GM21619 (cell line): ENCODE measurements at regions not wholly inside any gene's neighbourhood (a gene's known extent, or its start where the extent isn't known, plus 50 kb on each side); places are given as distances from the start of the nearest gene placed in this dataset.

Experiments used
- ATAC-seq: cut with Tn5 transposase; IDR thresholded peaks from one replicate; pipeline ENCODE4 v1.9.1; 2021; ENCODE audit not compliant: unreplicated experiment

DNA sequence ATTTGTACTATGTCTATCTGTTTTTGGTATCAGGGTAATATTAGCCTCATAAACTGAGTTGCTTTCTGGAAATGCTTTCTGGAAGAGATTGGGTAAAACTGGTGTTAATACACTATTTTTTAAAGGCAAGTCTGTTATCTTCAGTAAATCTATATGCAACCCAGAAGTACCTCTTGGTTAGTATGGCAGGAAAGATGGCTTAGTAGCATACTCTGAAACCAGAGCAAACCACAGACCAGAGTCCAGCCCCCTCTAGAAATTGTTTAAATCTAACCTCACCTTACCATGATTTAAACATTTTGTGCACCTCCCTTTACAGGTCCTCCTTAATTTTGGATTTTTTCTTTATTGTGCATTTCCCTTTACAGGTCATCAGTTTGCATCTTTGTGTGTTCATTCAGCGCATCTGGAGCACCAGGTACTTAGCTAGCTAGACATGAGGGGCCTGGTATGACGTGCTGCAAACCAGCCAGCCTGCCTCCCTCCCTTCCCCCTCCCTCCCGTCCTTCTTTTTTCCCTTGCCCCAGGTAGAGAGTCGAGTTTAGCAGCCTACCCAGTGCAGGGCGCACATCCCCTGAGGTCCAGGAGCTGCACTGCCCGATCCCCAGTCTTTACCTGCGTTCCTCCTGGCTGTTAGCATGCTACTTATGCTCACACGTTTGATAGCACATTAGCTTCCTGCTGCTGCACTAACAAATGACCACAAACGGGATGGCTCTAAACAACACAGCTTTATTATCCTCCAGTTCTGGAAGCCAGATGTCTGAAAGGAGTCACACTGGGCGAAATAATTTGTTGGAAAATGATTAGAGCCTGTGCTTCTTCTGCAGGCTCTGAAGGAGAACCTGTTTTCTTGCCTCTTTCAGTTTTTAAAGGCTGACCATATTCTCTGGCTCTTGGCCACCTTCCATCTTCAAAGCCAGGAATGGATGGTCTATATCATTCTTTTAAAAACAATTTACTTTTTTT lies 299.9 kb upstream of the HABP2 start:
- no peak for ATAC-seq

DNA sequence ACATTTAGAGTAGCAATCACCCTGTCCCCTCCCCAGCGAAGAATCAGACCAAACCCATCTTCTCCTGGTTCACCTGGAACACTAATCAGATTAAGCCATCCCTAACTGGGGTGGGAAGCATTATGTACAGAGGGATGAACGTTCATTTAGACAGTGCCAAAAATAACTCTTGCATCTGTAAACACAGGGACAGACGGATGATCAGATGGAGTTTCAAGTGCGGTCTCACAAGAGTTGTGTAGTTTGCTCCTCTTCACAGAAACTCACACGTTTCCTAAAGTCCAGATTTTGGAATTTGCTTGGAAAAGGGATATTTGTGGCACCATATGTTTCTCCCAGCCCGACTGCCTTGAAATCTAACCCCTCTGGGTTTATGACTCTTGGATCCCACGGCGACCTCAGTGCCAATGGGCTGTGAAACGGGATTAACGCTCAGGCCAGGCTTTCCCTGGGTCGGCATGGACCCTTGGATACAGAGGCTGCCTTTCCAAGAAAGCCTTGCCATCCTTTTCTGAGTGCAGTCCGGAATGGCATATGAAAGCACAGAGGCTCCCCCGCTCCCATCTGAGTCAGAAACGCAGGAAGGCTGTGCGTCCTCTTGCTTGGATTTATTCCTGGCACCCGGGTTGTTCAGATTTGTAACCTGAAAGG lies 293.2 kb upstream of the HABP2 start:
- no peak for ATAC-seq

DNA sequence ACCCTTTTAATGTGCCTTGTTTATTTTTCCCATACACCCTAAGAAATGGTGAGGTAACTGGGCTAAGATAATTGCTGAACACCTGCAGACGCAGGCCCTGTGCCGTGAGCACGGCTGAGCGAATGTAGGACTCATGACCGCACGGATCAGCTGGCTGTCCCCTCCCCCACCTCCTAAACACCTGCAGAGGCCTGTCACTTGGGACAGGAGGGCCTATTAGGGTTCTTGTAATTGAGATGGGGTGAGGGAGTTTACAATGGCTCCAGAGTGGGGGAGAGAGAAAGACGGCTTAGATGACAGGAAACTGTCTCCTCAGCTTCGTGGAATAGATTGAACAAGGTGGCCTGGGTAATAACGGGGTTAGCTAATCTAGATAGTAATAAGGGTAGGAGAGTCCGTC lies 291.7 kb upstream of the HABP2 start:
- ATAC-seq: no peak

DNA sequence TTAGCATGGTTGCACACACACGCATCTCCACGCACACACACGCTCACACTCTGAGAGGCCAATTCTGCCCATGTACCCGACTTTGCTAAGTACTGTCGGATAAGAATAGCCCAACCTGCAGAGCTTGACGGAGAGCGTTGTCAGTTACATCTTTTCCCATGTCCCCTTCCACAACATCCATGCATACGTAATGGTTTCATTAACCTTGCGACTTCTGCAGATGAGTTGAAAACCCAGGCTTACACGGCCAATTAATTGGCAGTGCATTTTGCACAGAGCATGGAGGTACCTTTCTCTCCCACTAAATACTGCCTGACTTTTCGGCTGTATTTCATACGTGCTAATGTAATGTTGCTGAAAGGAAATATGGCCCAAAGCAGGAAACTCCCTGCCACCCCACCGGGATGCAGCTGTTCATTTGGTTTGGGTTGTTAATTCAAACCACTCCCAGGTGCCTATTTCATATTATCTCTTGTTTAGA lies 291.2 kb upstream of the HABP2 start:
- ATAC-seq: no peak

DNA sequence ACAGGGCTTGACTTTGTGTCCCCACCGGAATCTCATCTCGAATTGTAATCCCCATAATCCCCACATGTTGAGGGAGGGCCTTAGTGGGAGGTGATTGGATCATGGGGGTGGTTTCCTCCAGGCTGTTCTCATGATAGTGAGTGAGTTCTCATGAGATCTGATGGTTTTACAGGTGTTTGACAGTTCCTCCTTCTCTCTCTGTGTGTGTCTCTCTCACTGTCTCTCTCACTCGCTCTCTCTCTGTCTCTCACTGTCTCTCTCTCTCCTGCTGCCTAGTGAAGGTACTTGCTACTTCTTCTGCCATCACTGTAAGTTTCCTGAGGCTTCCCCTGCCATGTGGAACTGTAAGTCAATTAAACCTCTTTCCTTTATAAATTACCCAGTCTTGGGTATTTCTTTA lies 289.8 kb upstream of the HABP2 start:
- ATAC-seq: no peak

DNA sequence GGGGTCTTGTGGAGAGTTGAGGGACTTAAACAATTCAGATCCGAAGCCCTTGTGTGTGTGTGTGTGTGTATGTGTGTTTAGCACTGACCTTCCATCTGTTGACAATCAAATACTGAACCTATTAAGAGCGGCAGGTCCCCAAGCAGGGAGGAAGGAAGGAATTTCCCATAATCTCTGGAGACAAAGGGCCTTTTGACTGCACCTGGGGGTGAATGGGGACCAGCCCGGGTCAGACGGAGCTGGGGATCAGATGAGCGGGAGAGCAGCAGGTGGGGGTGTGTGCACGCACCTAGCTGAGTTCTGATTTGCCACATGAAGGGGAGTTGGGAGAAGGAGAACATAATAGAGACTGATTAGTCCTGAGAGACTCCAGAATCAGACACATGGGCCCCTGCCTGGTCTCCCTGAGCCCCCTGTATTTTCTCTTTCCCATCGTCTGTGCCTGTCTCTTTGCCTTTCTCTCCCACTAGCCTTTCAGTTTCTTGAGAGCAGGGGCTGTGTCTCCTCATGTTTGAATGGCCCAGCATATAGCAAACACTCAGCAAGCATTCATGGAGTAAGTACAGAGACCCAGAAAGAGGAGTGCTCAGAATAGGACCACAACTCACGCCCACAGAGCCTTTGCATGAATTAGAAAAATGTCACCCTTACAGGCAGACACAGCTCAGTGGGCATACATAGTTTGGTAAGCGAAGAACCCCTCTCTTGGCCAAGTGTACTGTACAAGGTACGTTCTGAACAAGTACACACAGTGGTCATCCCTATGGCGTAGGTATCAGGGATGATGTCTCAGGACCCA lies 288.3 kb upstream of the HABP2 start:
- no peak for ATAC-seq

DNA sequence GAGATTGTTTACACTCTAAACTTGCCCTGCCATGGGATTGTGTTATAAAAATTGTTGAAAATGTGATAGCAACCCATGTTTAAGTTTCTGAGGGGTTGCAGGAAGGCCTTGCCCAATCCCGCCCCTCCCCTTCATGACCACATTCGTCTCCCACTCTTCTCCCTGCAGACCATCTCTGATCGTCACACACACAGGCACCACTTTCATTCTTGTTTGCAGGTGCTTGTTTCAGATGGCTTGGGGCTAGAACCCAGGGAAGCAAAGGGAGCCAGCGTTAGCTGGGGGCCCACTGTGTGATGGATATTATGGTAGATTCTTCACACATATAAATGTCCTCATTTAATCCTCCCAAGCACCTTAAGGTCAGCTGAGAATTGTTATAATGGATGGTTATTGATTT lies 286.7 kb upstream of the HABP2 start:
- ATAC-seq: no peak

DNA sequence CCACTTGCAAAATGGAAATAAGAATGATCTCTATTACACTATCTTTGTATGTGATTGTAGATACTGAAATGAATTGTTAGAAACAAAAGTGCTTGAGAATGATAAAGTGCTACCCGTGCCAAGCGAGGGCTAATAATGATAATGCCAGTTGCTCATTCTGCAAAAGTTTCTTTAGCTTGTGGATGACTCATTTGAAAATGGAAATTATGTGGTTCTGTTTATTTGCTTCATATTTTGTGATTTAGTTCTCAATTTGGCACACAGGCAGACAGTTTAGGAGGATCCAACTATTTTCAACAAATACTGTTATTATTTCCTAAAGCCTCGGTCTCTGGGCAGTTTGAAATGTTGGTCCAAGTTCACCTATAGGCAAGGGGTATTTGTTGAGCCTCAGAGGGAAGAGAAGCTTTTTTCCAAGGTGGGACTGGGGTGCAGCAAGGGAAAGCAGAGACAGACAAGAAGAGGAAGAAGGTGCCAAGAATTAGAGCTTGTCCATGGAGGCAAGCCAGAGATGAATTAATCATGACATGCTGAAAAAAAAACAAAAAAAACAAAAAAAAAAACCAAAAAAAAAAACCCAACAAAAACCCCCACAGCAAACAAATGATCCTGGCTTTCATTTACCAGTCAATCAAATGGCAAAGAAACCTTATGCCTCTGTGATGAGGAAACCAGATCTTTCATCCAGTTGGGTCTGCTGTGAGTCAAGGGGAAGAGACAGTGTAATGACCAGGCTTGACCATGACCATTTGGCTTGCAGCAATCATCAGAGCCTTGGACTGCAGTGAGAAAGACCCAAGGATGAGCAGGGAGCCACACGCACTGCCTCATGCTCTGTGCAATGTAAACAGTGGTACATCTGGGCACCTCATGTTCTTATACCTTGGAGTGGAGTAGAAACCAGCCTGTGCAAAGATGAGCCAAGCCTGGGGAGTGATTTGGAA lies 285.0 kb upstream of the HABP2 start:
- no peak for ATAC-seq

DNA sequence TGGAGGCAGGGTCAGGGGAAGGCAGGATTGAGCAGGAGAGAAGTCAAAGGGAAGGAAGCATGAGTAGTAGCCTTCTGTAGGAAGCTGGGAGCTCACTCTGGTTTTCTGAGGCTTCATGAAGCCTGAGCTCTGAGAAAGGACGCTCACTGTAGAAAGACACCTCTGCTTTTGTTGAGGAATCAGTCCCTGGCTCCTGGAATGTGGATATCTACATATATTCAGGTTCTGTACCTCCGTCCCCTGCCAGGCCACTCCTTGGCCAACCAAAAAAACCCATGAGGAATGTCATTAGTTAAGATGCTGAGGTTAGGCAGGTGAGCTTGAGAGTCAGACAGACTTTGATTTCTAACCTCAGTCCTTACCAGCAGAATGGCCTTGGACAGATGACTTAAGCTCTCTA lies 283.5 kb upstream of the HABP2 start:
- no peak for ATAC-seq

DNA sequence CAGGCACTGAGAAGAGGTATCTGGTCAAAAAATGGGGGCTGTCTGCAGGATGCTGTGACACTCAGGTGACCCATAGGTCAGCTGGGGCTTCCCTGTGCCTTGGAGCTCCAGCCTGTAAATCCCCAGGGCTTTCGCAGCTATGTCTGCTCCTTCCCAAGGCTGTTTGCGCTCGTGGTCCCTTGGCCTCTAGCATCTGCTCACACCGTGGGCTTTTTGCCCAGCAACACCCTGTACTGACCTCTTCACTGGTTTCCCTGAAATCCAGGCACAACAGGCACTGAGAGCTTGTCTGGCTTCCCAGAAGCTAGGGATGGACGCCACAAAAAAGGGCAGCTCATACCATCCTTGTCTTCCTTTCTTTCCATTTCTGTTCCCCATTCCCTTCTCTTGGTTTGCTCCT lies 280.3 kb upstream of the HABP2 start:
- ATAC-seq: no peak

DNA sequence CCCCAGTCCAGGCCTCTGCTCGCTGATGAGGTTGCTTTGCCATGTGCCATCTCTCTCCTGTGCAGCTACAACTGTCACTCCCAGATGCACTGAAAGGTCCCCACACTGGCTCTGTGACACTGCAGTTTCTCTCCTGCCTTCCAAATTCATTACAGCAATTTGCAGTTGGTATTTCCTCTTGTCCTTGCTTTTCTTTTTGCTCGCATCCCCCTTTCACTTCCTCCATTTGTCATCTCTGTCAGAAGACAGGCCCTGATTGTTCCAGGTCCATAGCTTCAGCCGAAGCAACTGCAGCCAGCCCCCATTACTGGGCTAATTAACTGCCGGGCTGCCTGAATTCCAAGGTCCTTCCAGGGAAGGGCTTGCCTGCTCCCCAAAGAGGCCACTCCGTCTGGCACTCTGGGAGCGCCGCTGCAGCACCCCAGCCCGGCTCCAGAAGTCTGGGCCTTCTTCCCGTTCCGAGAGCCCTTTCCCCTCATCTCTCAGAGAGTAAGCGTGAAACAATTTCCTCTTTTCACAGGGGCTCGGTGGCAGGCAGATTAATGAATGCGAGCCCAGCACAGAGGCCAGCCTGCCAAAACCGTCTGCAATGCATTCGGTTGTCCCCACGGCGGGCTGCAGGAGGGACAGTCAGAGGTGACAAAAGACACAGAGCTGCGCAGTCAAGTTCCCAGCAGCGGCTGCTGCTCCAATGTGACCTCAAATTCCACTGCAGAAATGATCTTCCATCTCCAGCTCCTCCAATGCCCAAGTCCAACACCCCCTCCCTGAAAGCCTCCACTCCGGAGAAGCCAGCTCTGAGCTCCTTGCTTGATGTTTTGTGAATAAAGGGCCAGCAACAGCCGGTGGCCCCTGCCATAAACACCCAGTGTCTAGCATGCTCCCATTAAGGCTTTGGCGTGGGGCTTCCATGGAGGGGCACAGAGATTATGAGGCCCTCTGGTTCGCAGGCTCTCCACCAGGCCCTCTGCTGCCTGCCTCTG lies 279.4 kb upstream of the HABP2 start:
- ATAC-seq: no peak

DNA sequence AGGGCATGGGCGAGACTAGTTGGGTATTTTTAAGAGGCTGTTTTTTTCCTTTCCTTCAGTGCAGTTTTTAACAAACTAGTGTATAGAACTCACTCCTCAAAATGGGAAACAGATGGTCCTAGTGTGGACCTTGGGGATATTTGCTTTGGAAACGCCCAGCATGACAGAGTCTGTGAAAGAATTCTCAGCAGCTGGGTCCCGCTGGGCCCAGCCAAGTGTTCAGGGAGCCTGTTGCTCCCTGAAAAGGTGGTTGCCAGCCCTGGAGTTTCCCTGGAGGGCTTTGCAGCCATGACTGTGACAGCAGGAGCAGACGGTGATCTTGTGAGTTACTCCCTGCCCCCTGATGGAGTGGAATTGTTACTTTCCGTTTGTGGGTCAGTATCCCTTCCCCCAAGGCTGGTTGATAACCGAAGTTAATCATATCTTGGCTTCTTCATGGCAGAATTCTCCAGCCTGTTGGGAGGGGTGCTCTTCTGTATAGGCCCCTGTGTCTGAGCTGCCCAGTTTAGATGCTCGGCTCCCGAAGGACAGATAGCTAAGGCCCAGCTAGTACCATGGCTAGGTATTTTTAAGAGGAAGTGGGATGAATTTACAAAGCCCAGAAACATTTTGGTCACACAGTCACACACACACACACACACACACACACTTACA lies 278.6 kb upstream of the HABP2 start:
- no peak for ATAC-seq

DNA sequence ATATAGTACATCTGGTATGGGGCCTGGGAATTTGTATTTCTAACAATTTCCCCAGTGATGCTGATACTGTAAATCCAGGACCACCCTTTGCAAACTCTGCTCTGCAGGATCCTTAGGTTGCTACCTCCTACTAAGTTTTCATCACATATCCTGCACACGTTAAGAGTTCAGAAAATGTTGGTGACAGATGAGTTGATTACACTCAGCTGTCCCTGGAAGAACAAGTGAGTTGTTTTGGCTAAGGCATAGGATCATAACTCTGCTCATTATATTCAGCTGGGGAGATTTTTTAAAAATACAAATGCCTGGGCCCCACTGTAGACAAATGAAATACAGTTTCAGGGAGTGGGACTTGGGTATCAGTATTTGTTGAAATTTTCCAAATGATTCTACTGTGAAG lies 274.6 kb upstream of the HABP2 start:
- no peak for ATAC-seq

DNA sequence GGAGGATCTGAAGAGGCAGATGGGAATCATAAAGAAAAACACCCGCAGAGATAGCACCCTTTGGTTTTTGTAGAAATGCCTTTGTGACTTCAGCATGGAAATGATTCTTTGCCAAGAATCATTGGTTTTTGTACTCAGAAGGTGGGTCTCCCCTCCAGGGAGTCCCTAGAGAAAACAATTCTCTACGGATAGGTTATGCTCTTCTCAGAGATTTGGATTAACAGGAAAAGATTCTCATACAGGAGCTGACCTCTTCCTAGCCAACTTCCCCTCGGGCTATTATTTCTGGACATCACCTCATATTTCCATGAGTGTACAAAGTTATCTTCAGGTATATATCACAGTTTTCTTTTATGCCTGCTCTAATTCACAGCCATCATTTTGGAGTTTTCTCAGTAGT lies 274.2 kb upstream of the HABP2 start:
- ATAC-seq: no peak

DNA sequence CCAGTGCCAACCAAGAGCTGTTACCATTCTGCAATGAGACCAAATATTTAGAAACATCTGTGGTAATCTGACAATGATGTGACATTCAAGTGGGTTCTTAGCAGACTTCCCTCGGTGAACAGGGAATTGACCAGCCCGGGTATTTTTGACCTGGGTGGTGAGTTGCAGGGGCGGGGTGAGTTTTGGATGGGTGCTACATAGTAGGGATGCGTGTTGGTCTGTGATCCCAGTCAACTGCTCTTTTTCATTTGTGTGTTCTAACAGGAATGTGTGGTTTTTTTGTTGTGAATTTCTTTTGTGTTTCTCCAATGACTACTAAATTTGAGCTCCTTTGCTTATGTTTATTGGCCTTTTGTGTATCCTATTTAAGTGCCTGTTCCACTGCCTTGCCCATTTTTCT lies 273.6 kb upstream of the HABP2 start:
- no peak for ATAC-seq

DNA sequence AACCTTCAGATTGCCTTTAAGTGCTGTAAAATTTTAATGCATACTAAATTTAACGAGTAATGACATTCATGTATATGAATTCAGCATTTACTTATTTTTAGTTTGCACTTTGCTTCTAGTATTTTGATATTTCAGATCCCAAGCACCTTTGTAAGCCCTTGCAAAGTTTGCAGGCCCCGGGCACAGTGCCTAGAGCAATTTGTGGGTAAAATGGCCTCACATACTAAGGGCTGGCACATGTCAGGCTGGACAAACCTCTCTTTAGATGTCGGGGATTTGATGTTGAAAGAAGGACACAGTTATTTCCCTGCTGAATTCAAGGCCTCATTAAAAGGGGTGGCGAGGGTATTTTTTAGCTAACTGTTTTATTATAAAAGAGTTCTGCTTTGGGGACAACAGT lies 270.3 kb upstream of the HABP2 start:
- no peak for ATAC-seq

DNA sequence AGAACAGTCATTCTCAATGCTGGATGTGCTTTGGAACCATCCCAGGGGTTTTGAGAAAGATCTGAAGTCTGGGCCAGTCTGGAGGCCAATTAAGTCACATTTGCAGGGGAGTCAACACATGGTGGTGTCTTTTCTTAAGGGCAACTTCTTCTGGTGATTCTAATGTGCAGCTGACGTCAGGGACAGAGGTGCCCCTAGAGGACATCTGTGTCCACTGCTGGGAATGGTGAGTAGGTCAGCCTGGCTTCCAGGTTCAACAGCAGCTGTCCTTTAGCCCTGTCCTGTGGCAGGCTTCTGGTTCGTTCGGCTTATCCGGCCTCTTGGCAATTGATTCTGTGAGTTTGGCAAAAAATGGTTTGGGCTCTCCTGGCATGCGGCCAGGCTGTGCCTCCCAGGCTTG lies 269.7 kb upstream of the HABP2 start:
- ATAC-seq: no peak

DNA sequence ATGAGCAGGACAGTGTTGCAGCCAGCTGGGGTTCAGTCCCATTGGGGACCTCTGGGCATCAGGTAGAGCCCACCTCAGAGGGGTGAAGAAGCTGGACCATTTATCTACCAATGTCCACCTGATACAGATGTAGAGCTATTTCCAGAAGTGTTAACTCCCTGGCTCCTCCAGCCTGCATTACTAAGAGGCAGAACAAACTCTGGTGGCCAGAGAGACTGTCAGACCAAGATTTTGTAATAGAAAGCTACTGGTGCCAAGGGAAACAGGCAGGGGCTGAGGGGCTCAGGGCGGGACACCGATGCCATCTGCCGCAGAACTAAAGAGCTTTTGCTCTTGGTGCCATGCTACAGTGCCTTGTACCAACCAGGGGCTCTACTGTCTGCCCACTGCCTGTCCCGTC lies 268.2 kb upstream of the HABP2 start:
- ATAC-seq: no peak

DNA sequence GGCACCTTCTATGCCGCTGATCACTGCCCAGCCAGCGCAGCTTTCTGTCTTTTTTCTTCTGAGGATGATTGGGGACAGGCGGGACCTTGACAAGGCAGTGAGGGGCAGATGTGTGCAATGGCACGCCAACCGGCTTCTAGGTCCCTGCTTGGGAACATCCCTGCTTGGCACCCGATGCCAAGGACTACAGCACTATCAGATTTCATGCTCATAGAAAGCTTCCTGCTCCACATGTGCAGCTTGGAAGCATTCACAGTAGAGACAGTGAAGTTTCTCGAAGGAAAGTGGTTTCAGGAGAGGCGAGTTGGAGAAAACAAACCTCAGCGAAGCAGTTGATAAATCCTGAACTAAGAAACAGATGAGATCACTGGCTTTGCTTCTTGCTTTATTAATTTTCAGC lies 267.5 kb upstream of the HABP2 start:
- ATAC-seq: no peak
